ENCODE measurements at regions not wholly inside any gene's neighbourhood (a gene's known extent, or its start where the extent isn't known, plus 50 kb on each side); places are given as distances from the start of the nearest gene placed in this dataset.

GRCh38 chr21:25025596-25025995 is 581.7 kb downstream of the MRPL39 start:
- DNase-seq (ENCODE audit: low read depth in 2 of 2), result no peak

- DNase-seq (ENCODE audit: low read depth in 2 of 2), result no peak
Observed at GRCh38 chr21:25024639-25025038, 582.6 kb downstream of the MRPL39 start.

DNA sequence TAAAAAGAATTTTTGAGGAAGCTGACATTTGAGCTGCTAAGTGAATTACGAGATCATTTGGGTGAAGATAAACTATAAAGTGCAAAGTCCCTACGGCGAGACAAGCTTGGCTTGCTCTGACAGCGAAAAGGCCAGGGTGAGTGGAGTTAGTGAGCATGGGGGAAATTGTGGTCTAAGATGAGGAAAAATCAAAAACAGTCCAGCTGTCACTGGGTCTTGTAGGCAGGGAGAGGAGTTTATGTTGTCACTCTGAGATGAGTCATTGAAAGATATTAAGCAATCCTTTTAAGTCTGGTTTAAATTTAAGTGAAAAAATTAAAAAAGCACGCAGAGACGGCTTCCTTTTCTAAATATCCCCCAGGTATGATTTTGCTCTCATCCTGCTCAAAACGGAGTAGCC is 601.9 kb downstream of the MRPL39 start:
- DNase-seq (ENCODE audit: low read depth in 2 of 2), result no peak

- DNase-seq (ENCODE audit: low read depth in 2 of 2), result no peak
Observed at GRCh38 chr21:25002676-25003075, 604.6 kb downstream of the MRPL39 start.

DNA sequence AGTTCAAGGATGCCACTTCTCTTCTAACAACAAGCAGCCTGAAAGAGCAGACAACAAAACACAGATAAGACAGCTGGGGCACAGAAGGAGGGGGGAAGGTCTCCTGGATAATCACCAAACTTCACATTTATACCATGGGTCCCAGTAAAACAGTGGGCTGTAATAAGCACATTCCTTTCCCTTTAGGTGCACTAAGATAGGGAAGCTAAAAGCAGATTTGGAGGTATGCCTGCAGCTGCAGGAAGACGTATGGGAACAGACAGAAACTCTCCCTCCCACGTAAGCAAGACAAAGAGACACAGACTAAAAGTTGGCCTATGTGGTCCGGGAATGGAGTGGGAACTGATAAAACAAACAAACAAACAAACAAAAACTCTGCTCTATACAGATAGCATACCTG is 612.1 kb downstream of the MRPL39 start:
- DNase-seq (ENCODE audit: low read depth in 2 of 2), result no peak

- no peak for DNase-seq (ENCODE audit: low read depth in 2 of 2)
Observed at GRCh38 chr21:24994717-24995116, 612.6 kb downstream of the MRPL39 start.

DNA sequence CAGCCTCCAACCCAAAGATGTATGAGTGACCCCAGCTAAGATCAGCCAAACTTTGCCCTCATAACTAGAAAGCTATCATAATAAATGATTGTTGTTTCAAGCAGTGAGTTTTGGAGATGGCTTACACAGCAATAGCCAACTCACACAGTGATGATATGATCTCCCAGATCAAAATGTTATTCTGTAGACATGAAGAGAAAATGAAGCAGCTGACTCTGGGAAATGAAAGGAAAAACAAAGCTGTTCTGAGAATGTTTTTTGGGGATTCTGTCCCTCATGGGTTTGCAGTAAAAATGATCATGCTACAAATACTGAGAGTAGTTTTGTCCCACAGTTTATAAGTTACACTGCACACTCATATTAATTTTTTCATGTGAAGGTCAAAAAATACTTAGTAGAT is 617.8 kb downstream of the MRPL39 start:
- no peak for DNase-seq (ENCODE audit: low read depth in 2 of 2)

DNA sequence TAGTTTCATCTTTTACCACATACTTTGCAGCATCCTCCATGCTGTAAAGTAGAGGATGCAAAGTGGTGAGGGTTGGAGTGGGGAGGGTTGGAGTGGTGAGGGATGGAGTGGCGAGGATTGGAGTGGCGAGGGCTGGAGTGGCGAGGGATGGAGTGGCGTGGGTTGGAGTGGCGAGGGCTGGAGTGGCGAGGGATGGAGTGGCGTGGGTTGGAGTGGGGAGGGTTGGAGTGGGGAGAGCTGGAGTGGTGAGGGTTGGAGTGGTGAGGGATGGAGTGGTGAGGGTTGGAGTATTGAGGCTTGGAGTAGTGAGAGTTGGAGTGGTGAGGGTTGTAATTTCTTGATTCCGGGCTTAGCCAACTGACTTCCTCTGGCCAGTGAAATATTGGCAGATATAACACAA is 618.3 kb downstream of the MRPL39 start:
- no peak for DNase-seq (ENCODE audit: low read depth in 2 of 2)

- no peak for DNase-seq (ENCODE audit: low read depth in 2 of 2)
Observed at GRCh38 chr21:24976238-24976637, 631.0 kb downstream of the MRPL39 start.

DNA sequence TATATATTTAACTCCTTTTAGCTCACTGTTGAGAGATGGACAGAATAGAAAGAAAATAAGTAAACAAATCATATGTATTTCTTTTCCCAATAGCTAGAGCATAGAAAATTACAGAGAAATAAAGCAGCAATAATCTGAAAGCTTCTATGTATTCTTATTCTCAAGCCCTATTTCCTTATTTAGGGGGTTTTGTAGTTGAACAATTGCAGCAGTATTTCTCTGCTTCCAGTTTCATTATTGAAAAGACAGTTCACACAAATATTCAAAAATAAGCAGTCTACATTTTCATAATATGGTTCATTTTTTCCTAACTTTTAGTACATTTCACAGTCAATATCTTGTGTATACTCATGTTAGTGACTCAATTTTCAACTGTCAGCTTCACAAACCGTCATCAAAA is 638.2 kb downstream of the MRPL39 start:
- no peak for DNase-seq (ENCODE audit: low read depth in 2 of 2)

DNA sequence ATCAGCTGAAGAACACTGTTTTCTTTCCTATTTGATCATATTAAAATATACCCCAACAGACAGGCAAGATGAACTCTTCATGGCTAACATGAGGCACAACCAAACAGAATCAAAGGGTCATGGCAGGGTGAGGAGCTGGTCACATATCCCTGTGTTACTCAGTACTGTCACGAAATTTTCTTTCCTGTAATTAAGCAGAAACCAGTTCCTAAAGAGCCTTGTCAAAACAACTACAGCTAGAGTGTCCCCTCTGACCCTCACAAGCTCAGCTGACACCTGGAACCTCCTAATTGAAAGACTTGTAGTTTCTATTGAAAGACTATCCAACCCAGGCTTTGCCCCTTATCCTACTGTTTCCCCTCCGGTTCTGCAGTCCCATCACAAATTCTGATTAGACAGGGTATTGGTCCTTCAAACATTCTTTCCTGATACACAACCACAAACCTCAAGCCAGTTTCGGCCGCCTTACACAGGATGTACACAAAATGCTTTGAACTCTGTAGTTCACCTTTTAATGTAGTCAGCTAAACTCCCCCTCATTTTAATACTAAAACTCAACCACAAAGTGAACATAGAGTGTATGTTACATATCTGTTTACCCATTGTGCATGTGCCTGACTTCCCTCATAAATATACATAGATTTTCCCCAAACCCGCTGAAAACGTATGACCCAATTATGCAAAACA is 651.9 kb downstream of the MRPL39 start:
- no peak for DNase-seq (ENCODE audit: low read depth in 2 of 2)

- no peak for DNase-seq (ENCODE audit: low read depth in 2 of 2)
Observed at GRCh38 chr21:24948186-24948585, 659.1 kb downstream of the MRPL39 start.

- DNase-seq (ENCODE audit: low read depth in 2 of 2), result no peak
Observed at GRCh38 chr21:24945910-24946309, 661.4 kb downstream of the MRPL39 start.

GRCh38 chr21:24941316-24942185 is 665.7 kb downstream of the MRPL39 start:
- DNase-seq (ENCODE audit: low read depth in 2 of 2), result no peak

- DNase-seq (ENCODE audit: low read depth in 2 of 2), result no peak
Observed at GRCh38 chr21:24939291-24939690, 668.0 kb downstream of the MRPL39 start.

GRCh38 chr21:24938573-24938972 is 668.7 kb downstream of the MRPL39 start:
- DNase-seq (ENCODE audit: low read depth in 2 of 2), result no peak

GRCh38 chr21:24935991-24936390 is 671.3 kb downstream of the MRPL39 start:
- DNase-seq (ENCODE audit: low read depth in 2 of 2), result no peak

GRCh38 chr21:24910591-24910990 is 696.7 kb downstream of the MRPL39 start:
- DNase-seq (ENCODE audit: low read depth in 2 of 2), result no peak

DNA sequence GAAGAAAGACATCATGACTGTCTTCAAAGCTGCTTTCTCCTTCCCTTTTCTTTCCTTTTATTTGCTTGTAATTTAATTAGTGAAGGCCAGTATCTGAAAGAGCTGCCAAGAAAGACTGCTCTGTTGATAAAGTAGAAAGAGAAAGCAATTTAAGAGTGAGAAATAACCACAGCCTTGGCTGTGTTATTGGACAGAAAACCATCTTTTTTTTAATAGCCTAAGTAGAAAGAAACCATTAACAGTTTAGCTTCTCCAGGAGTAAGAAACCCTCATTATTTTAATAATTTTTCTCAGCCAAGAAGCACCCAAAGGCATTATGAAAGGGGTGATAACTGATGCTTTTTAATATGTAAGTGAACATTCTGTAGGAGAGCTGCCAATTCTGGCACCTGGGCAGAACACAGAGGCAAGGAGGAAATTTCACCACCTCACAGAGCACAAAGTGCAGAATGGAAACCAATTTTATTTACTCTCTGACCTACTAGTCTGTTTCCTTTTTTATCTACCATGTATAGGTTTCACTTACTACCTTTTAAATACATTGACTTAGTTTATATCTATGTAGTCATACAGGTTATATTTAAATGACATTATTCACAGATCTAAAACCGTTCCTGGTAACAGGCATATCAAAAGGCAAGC is 703.2 kb downstream of the MRPL39 start:
- no peak for DNase-seq (ENCODE audit: low read depth in 2 of 2)

- DNase-seq (ENCODE audit: low read depth in 2 of 2), result no peak
Observed at GRCh38 chr21:24899138-24899537, 708.1 kb downstream of the MRPL39 start.

- DNase-seq (ENCODE audit: low read depth in 2 of 2), result no peak
Observed at GRCh38 chr21:24897883-24898282, 709.4 kb downstream of the MRPL39 start.

GRCh38 chr21:24896735-24897124 is 710.6 kb downstream of the MRPL39 start:
- no peak for DNase-seq (ENCODE audit: low read depth in 2 of 2)
